ENCODE measurements at regions not wholly inside any gene's neighbourhood (a gene's known extent, or its start where the extent isn't known, plus 50 kb on each side); places are given as distances from the start of the nearest gene placed in this dataset.

- TF ChIP-seq GMEB1 (CRISPR knock-in tag; IDR thresholded peaks at IDR 0.05; ENCODE audit: borderline replicate concordance) (peak; percentile 68; the same call in 1 of the 2 replicates), ELF3 (CRISPR knock-in tag; IDR thresholded peaks at IDR 0.05) (peak; percentile 96), SCMH1 (CRISPR knock-in tag; IDR thresholded peaks at IDR 0.05; ENCODE audit: borderline replicate concordance) (no peak), SUZ12 (IDR thresholded peaks at IDR 0.05; ENCODE audit: low read depth, low read length) (no peak), SRSF1 (optimal IDR thresholded peaks at IDR 0.05; ENCODE audit: low read depth, low read length) (no peak), HMG20A (CRISPR knock-in tag; IDR thresholded peaks at IDR 0.05; ENCODE audit: borderline replicate concordance) (peak; percentile 90), SRF (IDR thresholded peaks at IDR 0.05; ENCODE audit: low read depth, low read length) (no peak), ZNF143 (CRISPR knock-in tag; IDR thresholded peaks at IDR 0.05) (no peak), TERF1 (CRISPR knock-in tag; IDR thresholded peaks at IDR 0.05) (0 out of 2 replicates have a peak, but pooled peaks have one; percentile 22), ZNF18 (CRISPR knock-in tag; IDR thresholded peaks at IDR 0.05; ENCODE audit: insufficient replicate concordance) (peak; percentile 63), PRDM4 (CRISPR knock-in tag; IDR thresholded peaks at IDR 0.05; ENCODE audit: borderline replicate concordance) (no peak), ZBTB20 (CRISPR knock-in tag; IDR thresholded peaks at IDR 0.05; ENCODE audit: borderline replicate concordance, low read depth) (peak; percentile 92; the same call in 1 of the 2 replicates), TBL1XR1 (IDR thresholded peaks at IDR 0.05; ENCODE audit: borderline replicate concordance, low read length, partially characterized antibody) (peak; percentile 71), ZHX1 (CRISPR knock-in tag; IDR thresholded peaks at IDR 0.05; ENCODE audit: low read depth) (peak; percentile 89), SYNCRIP (IDR thresholded peaks at IDR 0.05; ENCODE audit: insufficient read depth, low read depth, low read length) (no peak), SP1 (IDR thresholded peaks at IDR 0.05) (no peak), SP1 (CRISPR knock-in tag; IDR thresholded peaks at IDR 0.05) (peak; percentile 49; the same call in 1 of the 2 replicates), RAD21 (CRISPR knock-in tag; IDR thresholded peaks at IDR 0.05) (peak; percentile 42), PHF21A (CRISPR knock-in tag; IDR thresholded peaks at IDR 0.05) (peak; percentile 91; the same call in 1 of the 2 replicates)
Observed at GRCh38 chr6:11298651-11299420, 66.4 kb upstream of the NEDD9 start (continued).

Data from HepG2 (cell line).